ENCODE measurements at regions not wholly inside any gene's neighbourhood (a gene's known extent, or its start where the extent isn't known, plus 50 kb on each side); places are given as distances from the start of the nearest gene placed in this dataset.

GRCh38 chr13:84417416-84417815 is 535.1 kb upstream of the SLITRK1 start:
- no peak for DNase-seq (ENCODE audit: low spot score)
- H4K20me1 ChIP-seq (ENCODE audit: insufficient read depth, low read length) = no peaks in the 10 kb centered on the region
- no peak overlapping the region for H2AFZ ChIP-seq (ENCODE audit: low read length)
- no peak overlapping the region for H3K4me3 ChIP-seq (ENCODE audit: low read depth, low read length, poor library complexity, severe bottlenecking)
- no TSS peak for BruUV-seq (replicated peaks)
- H3K27ac ChIP-seq (ENCODE audit: low read depth, low read length, poor library complexity, severe bottlenecking) = no peak overlapping the region
- intact Hi-C loops (cut with micrococcal nuclease; ENCODE audit: unreplicated experiment) = no loop called here
- H3K4me1 ChIP-seq (ENCODE audit: insufficient read depth, low read length, poor library complexity, severe bottlenecking) = no peaks in the 10 kb centered on the region
- no peaks in the 10 kb centered on the region for H3K9me2 ChIP-seq (ENCODE audit: insufficient read depth, low read length)
- no peaks in the 10 kb centered on the region for H3K79me2 ChIP-seq (ENCODE audit: insufficient read depth, low read depth, low read length)
- POLR2A ChIA-PET = no interaction called here
- CTCF ChIA-PET (ENCODE audit: unreplicated experiment) = no interaction called here
- no peaks in the 10 kb centered on the region for H3K36me3 ChIP-seq (ENCODE audit: insufficient read depth, low read length)
- no peak overlapping the region for H3K4me2 ChIP-seq (ENCODE audit: low read length)
- H3K9me3 ChIP-seq (ENCODE audit: low read length) = no peaks in the 10 kb centered on the region
- TF ChIP-seq EZH2phosphoT487 (IDR thresholded peaks at IDR 0.05; ENCODE audit: borderline replicate concordance, low read depth, low read length) (no peak), CTCF (conservative IDR thresholded peaks at IDR 0.05; ENCODE audit: low read length) (no peak)

- ChIA-PET POLR2A (no interaction called here), CTCF (ENCODE audit: unreplicated experiment) (no interaction called here)
- Histone ChIP-seq H3K4me2 (ENCODE audit: low read length) (no peak overlapping the region), H3K9me3 (ENCODE audit: low read length) (no peaks in the 10 kb centered on the region), H3K27ac (ENCODE audit: low read depth, low read length, poor library complexity, severe bottlenecking) (no peak overlapping the region), H3K4me3 (ENCODE audit: low read depth, low read length, poor library complexity, severe bottlenecking) (no peak overlapping the region), H4K20me1 (ENCODE audit: insufficient read depth, low read length) (no peaks in the 10 kb centered on the region), H3K79me2 (ENCODE audit: insufficient read depth, low read depth, low read length) (no peaks in the 10 kb centered on the region), H3K9me2 (ENCODE audit: insufficient read depth, low read length) (no peaks in the 10 kb centered on the region), H3K4me1 (ENCODE audit: insufficient read depth, low read length, poor library complexity, severe bottlenecking) (no peaks in the 10 kb centered on the region), H2AFZ (ENCODE audit: low read length) (no peak overlapping the region), H3K36me3 (ENCODE audit: insufficient read depth, low read length) (no peaks in the 10 kb centered on the region)
- intact Hi-C loops (cut with micrococcal nuclease; ENCODE audit: unreplicated experiment) = no loop called here
- TF ChIP-seq CTCF (conservative IDR thresholded peaks at IDR 0.05; ENCODE audit: low read length) (no peak), EZH2phosphoT487 (IDR thresholded peaks at IDR 0.05; ENCODE audit: borderline replicate concordance, low read depth, low read length) (no peak)
- no peak for DNase-seq (ENCODE audit: low spot score)
- BruUV-seq (replicated peaks) = no TSS peak
Measured at GRCh38 chr13:84413016-84413415, 530.7 kb upstream of the SLITRK1 start.

GRCh38 chr13:84405286-84405685 is 523.0 kb upstream of the SLITRK1 start:
- no peaks in the 10 kb centered on the region for H3K4me1 ChIP-seq (ENCODE audit: insufficient read depth, low read length, poor library complexity, severe bottlenecking)
- no TSS peak for BruUV-seq (replicated peaks)
- TF ChIP-seq CTCF (conservative IDR thresholded peaks at IDR 0.05; ENCODE audit: low read length) = no peak
- TF ChIP-seq EZH2phosphoT487 (IDR thresholded peaks at IDR 0.05; ENCODE audit: borderline replicate concordance, low read depth, low read length) = no peak
- H3K4me2 ChIP-seq (ENCODE audit: low read length) = no peak overlapping the region
- H3K4me3 ChIP-seq (ENCODE audit: low read depth, low read length, poor library complexity, severe bottlenecking) = no peak overlapping the region
- no peaks in the 10 kb centered on the region for H3K79me2 ChIP-seq (ENCODE audit: insufficient read depth, low read depth, low read length)
- H4K20me1 ChIP-seq (ENCODE audit: insufficient read depth, low read length) = no peaks in the 10 kb centered on the region
- ChIA-PET POLR2A (no interaction called here), CTCF (ENCODE audit: unreplicated experiment) (no interaction called here)
- no peak overlapping the region for H2AFZ ChIP-seq (ENCODE audit: low read length)
- H3K36me3 ChIP-seq (ENCODE audit: insufficient read depth, low read length) = no peaks in the 10 kb centered on the region
- no peaks in the 10 kb centered on the region for H3K9me2 ChIP-seq (ENCODE audit: insufficient read depth, low read length)
- DNase-seq (ENCODE audit: low spot score) = no peak
- no peaks in the 10 kb centered on the region for H3K9me3 ChIP-seq (ENCODE audit: low read length)
- no peak overlapping the region for H3K27ac ChIP-seq (ENCODE audit: low read depth, low read length, poor library complexity, severe bottlenecking)
- intact Hi-C loops (cut with micrococcal nuclease; ENCODE audit: unreplicated experiment) = no loop called here
